ENCODE measurements at regions not wholly inside any gene's neighbourhood (a gene's known extent, or its start where the extent isn't known, plus 50 kb on each side); places are given as distances from the start of the nearest gene placed in this dataset.

GRCh38 chr11:39432929-39433328 is 2026.5 kb downstream of the LRRC4C start:
- Histone ChIP-seq H3K36me3 (ENCODE audit: control insufficient read depth, insufficient read depth, low read length) (no peaks in the 10 kb centered on the region), H3K9me3 (ENCODE audit: control insufficient read depth in 2 of 2, low read length in 2 of 2) (no peaks in the 10 kb centered on the region), H3K27me3 (ENCODE audit: control insufficient read depth, insufficient read depth, low read length) (no peaks in the 10 kb centered on the region), H3K4me1 (ENCODE audit: control insufficient read depth, insufficient read depth, low read length, poor library complexity, severe bottlenecking) (no peaks in the 10 kb centered on the region), H3K27ac (ENCODE audit: insufficient read depth, low read length, poor library complexity, severe bottlenecking) (no peak overlapping the region), H3K4me3 (ENCODE audit: low read depth, low read length) (no peak overlapping the region)
- Mint-ChIP-seq H3K36me3 (no peaks in the 10 kb centered on the region), H3K27ac (no peak overlapping the region), H3K4me3 (no peak overlapping the region), H3K4me1 (no peaks in the 10 kb centered on the region), H3K9me3 (peaks cover 0 to 17% (median 2%) of the 10 kb centered on the region in 7 donors), H3K27me3 (no peaks in the 10 kb centered on the region)
- DNase-seq (no peak), ATAC-seq (ENCODE audit: low read depth in 2 of 2) (no peak)

GRCh38 chr11:39425226-39425625 is 2034.2 kb downstream of the LRRC4C start:
- Histone ChIP-seq H3K4me3 (ENCODE audit: low read depth, low read length) (no peak overlapping the region), H3K27ac (ENCODE audit: insufficient read depth, low read length, poor library complexity, severe bottlenecking) (no peak overlapping the region), H3K27me3 (ENCODE audit: control insufficient read depth, insufficient read depth, low read length) (no peaks in the 10 kb centered on the region), H3K9me3 (ENCODE audit: control insufficient read depth in 2 of 2, low read length in 2 of 2) (no peaks in the 10 kb centered on the region), H3K4me1 (ENCODE audit: control insufficient read depth, insufficient read depth, low read length, poor library complexity, severe bottlenecking) (no peaks in the 10 kb centered on the region), H3K36me3 (ENCODE audit: control insufficient read depth, insufficient read depth, low read length) (no peaks in the 10 kb centered on the region)
- no peak overlapping the region for H3K27ac Mint-ChIP-seq
- no peak for ATAC-seq (ENCODE audit: low read depth in 2 of 2)
- H3K36me3 Mint-ChIP-seq = no peaks in the 10 kb centered on the region
- H3K4me3 Mint-ChIP-seq = no peak overlapping the region
- no peak for DNase-seq
- H3K9me3 Mint-ChIP-seq = peaks cover 0 to 8% (median 2%) of the 10 kb centered on the region in 7 donors
- no peaks in the 10 kb centered on the region for H3K27me3 Mint-ChIP-seq
- H3K4me1 Mint-ChIP-seq = no peaks in the 10 kb centered on the region

- H3K9me3 Mint-ChIP-seq = peaks cover 0 to 33% (median 8%) of the 10 kb centered on the region in 7 donors
- Histone ChIP-seq H3K4me3 (ENCODE audit: low read depth, low read length) (no peak overlapping the region), H3K9me3 (ENCODE audit: control insufficient read depth in 2 of 2, low read length in 2 of 2) (no peaks in the 10 kb centered on the region), H3K27ac (ENCODE audit: insufficient read depth, low read length, poor library complexity, severe bottlenecking) (no peak overlapping the region), H3K27me3 (ENCODE audit: control insufficient read depth, insufficient read depth, low read length) (no peaks in the 10 kb centered on the region), H3K36me3 (ENCODE audit: control insufficient read depth, insufficient read depth, low read length) (no peaks in the 10 kb centered on the region), H3K4me1 (ENCODE audit: control insufficient read depth, insufficient read depth, low read length, poor library complexity, severe bottlenecking) (no peaks in the 10 kb centered on the region)
- no peak overlapping the region for H3K27ac Mint-ChIP-seq
- H3K27me3 Mint-ChIP-seq = no peaks in the 10 kb centered on the region
- ATAC-seq (ENCODE audit: low read depth in 2 of 2) (no peak), DNase-seq (no peak)
- H3K4me3 Mint-ChIP-seq = no peak overlapping the region
- no peaks in the 10 kb centered on the region for H3K4me1 Mint-ChIP-seq
- H3K36me3 Mint-ChIP-seq = no peaks in the 10 kb centered on the region
These were observed 2047.3 kb downstream of the LRRC4C start for GRCh38 chr11:39412117-39412516.

- no peak for DNase-seq
- Histone ChIP-seq H3K27me3 (ENCODE audit: control insufficient read depth, insufficient read depth, low read length) (no peaks in the 10 kb centered on the region), H3K27ac (ENCODE audit: insufficient read depth, low read length, poor library complexity, severe bottlenecking) (no peak overlapping the region), H3K9me3 (ENCODE audit: control insufficient read depth in 2 of 2, low read length in 2 of 2) (peaks cover 0 to 4% of the 10 kb centered on the region in 2 experiments), H3K4me3 (ENCODE audit: low read depth, low read length) (no peak overlapping the region), H3K36me3 (ENCODE audit: control insufficient read depth, insufficient read depth, low read length) (no peaks in the 10 kb centered on the region), H3K4me1 (ENCODE audit: control insufficient read depth, insufficient read depth, low read length, poor library complexity, severe bottlenecking) (no peaks in the 10 kb centered on the region)
- Mint-ChIP-seq H3K27me3 (no peaks in the 10 kb centered on the region), H3K36me3 (no peaks in the 10 kb centered on the region), H3K9me3 (peaks cover 0 to 13% (median 4%) of the 10 kb centered on the region in 7 donors), H3K4me1 (peaks cover 0 to 3% (median 1%) of the 10 kb centered on the region in 4 donors), H3K27ac (peak overlapping the region in 1 of 3 donors; percentile 78), H3K4me3 (no peak overlapping the region)
- no peak for ATAC-seq (ENCODE audit: low read depth in 2 of 2)
These were observed 2073.5 kb downstream of the LRRC4C start for GRCh38 chr11:39385911-39386310.

GRCh38 chr11:39374963-39375698 is 2084.3 kb downstream of the LRRC4C start:
- Histone ChIP-seq H3K27me3 (ENCODE audit: control insufficient read depth, insufficient read depth, low read length) (no peaks in the 10 kb centered on the region), H3K4me1 (ENCODE audit: control insufficient read depth, insufficient read depth, low read length, poor library complexity, severe bottlenecking) (no peaks in the 10 kb centered on the region), H3K27ac (ENCODE audit: insufficient read depth, low read length, poor library complexity, severe bottlenecking) (no peak overlapping the region), H3K36me3 (ENCODE audit: control insufficient read depth, insufficient read depth, low read length) (no peaks in the 10 kb centered on the region), H3K4me3 (ENCODE audit: low read depth, low read length) (no peak overlapping the region), H3K9me3 (ENCODE audit: control insufficient read depth in 2 of 2, low read length in 2 of 2) (no peaks in the 10 kb centered on the region)
- DNase-seq (peak in 1 of 3 donors; percentile 58), ATAC-seq (ENCODE audit: low read depth in 2 of 2) (no peak)
- Mint-ChIP-seq H3K4me3 (no peak overlapping the region), H3K4me1 (peaks cover 5 to 33% (median 15%) of the 10 kb centered on the region in 4 donors), H3K36me3 (no peaks in the 10 kb centered on the region), H3K9me3 (peaks cover 0 to 2% (median 0%) of the 10 kb centered on the region in 7 donors), H3K27ac (no peak overlapping the region), H3K27me3 (no peaks in the 10 kb centered on the region)

- Mint-ChIP-seq H3K27me3 (no peaks in the 10 kb centered on the region), H3K9me3 (peaks cover 0 to under 1% (median 0%) of the 10 kb centered on the region in 7 donors), H3K36me3 (no peaks in the 10 kb centered on the region), H3K4me3 (peak overlapping the region in 2 of 4 donors; percentile 0 to 13), H3K4me1 (peaks cover 17 to 51% (median 28%) of the 10 kb centered on the region in 4 donors), H3K27ac (peak overlapping the region; percentile 0 to 62 (median 52))
- peaks cover 11% of the 10 kb centered on the region for H3K4me1 ChIP-seq (ENCODE audit: control insufficient read depth, insufficient read depth, low read length, poor library complexity, severe bottlenecking)
- ATAC-seq (ENCODE audit: low read depth in 2 of 2) = peak; percentile 36 to 37
- DNase-seq = peak in 1 of 3 donors; percentile 32
- no peaks in the 10 kb centered on the region for H3K27me3 ChIP-seq (ENCODE audit: control insufficient read depth, insufficient read depth, low read length)
- no peak overlapping the region for H3K27ac ChIP-seq (ENCODE audit: insufficient read depth, low read length, poor library complexity, severe bottlenecking)
- H3K36me3 ChIP-seq (ENCODE audit: control insufficient read depth, insufficient read depth, low read length) = no peaks in the 10 kb centered on the region
- peak overlapping the region; percentile 27 for H3K4me3 ChIP-seq (ENCODE audit: low read depth, low read length)
- no peaks in the 10 kb centered on the region for H3K9me3 ChIP-seq (ENCODE audit: control insufficient read depth in 2 of 2, low read length in 2 of 2)
These were observed 2091.9 kb downstream of the LRRC4C start for GRCh38 chr11:39367534-39367933.

GRCh38 chr11:39365809-39366436 is 2093.5 kb downstream of the LRRC4C start:
- ATAC-seq (ENCODE audit: low read depth in 2 of 2) = peak in 1 of 2 donors; percentile 28
- no peaks in the 10 kb centered on the region for H3K27me3 Mint-ChIP-seq
- no peaks in the 10 kb centered on the region for H3K36me3 Mint-ChIP-seq
- peaks cover 10 to 44% (median 16%) of the 10 kb centered on the region in 4 donors for H3K4me1 Mint-ChIP-seq
- Histone ChIP-seq H3K27me3 (ENCODE audit: control insufficient read depth, insufficient read depth, low read length) (no peaks in the 10 kb centered on the region), H3K4me1 (ENCODE audit: control insufficient read depth, insufficient read depth, low read length, poor library complexity, severe bottlenecking) (peaks cover 11% of the 10 kb centered on the region), H3K4me3 (ENCODE audit: low read depth, low read length) (no peak overlapping the region), H3K9me3 (ENCODE audit: control insufficient read depth in 2 of 2, low read length in 2 of 2) (no peaks in the 10 kb centered on the region), H3K27ac (ENCODE audit: insufficient read depth, low read length, poor library complexity, severe bottlenecking) (no peak overlapping the region), H3K36me3 (ENCODE audit: control insufficient read depth, insufficient read depth, low read length) (no peaks in the 10 kb centered on the region)
- H3K4me3 Mint-ChIP-seq = peak overlapping the region in 1 of 4 donors; percentile 26
- H3K27ac Mint-ChIP-seq = peak overlapping the region in 1 of 3 donors; percentile 0
- peaks cover 0 to 4% (median 0%) of the 10 kb centered on the region in 7 donors for H3K9me3 Mint-ChIP-seq
- DNase-seq = no peak
